Neuronal stem cell (in vitro differentiated cells): ENCODE measurements at regions not wholly inside any gene's neighbourhood (a gene's known extent, or its start where the extent isn't known, plus 50 kb on each side); places are given as distances from the start of the nearest gene placed in this dataset.

Experiments
- DNase-seq: peaks from one replicate; pipeline ENCODE4 v3.0.0-alpha.2; 2013; ENCODE audit warnings: low spot score
- H2AFZ ChIP-seq: one replicate; pipeline ENCODE4 v1.6.1; 2013; ENCODE audit warnings: mild to moderate bottlenecking, low read length, inconsistent platforms
- H2AK5ac ChIP-seq: 2 replicates; pipeline ENCODE4 v1.6.1; 2013; ENCODE audit warnings: low read depth, mild to moderate bottlenecking, inconsistent platforms, low read length, moderate library complexity, mixed read lengths
- H2BK120ac ChIP-seq: 2 replicates; pipeline ENCODE4 v1.6.1; 2013; ENCODE audit warnings: low read depth, mild to moderate bottlenecking, inconsistent platforms, low read length, moderate library complexity, mixed read lengths
- H2BK12ac ChIP-seq: one replicate; pipeline ENCODE4 v1.6.1; 2013; ENCODE audit warnings: low read length, inconsistent platforms
- H2BK15ac ChIP-seq: 2 replicates; pipeline ENCODE4 v1.6.1; 2013; ENCODE audit warnings: mild to moderate bottlenecking, low read length, inconsistent platforms, mixed read lengths
- H2BK5ac ChIP-seq: one replicate; pipeline ENCODE4 v1.6.1; 2013; ENCODE audit warnings: inconsistent platforms, mild to moderate bottlenecking, low read length, moderate library complexity
- H3K14ac ChIP-seq: one replicate; pipeline ENCODE4 v1.6.1; 2013; ENCODE audit warnings: low read length, inconsistent platforms
- H3K18ac ChIP-seq: 2 replicates; pipeline ENCODE4 v1.6.1; 2013; ENCODE audit warnings: low read length, inconsistent platforms
- H3K23ac ChIP-seq: 2 replicates; pipeline ENCODE4 v1.6.1; 2013; ENCODE audit warnings: low read depth, mild to moderate bottlenecking, mixed read lengths, low read length, inconsistent platforms; ENCODE audit not compliant: poor library complexity
- H3K27ac ChIP-seq: replicated peaks from 3 replicates; pipeline ENCODE4 v1.5.1; 2013; ENCODE audit warnings: low read length, inconsistent platforms
- H3K27me3 ChIP-seq, 3 experiments: 2 replicates each; pipeline ENCODE4 v1.6.1; 2013; ENCODE audit warnings: low read length in 3 of 3, mild to moderate bottlenecking in 2 of 3, inconsistent platforms in 1 of 3, low read depth in 1 of 3, mixed read lengths in 1 of 3, moderate library complexity in 1 of 3; ENCODE audit not compliant: control insufficient read depth in 3 of 3, insufficient read depth in 3 of 3
- H3K36me3 ChIP-seq, 2 donors: replicated peaks in 1 of 2; 2 replicates each; pipeline ENCODE4 v1.6.1; 2013; ENCODE audit warnings: low read length in 2 of 2; ENCODE audit not compliant: control insufficient read depth in 2 of 2, insufficient read depth in 2 of 2
- H3K4ac ChIP-seq: 2 replicates; pipeline ENCODE4 v1.6.1; 2013; ENCODE audit warnings: inconsistent platforms, mild to moderate bottlenecking, low read length, moderate library complexity
- H3K4me1 ChIP-seq, 2 donors: 1 replicate in 1 of 2; 2 replicates in 1 of 2; pipeline ENCODE4 v1.6.1; 2013; ENCODE audit warnings: low read length in 2 of 2, low read depth in 1 of 2; ENCODE audit not compliant: control insufficient read depth in 2 of 2, insufficient read depth in 1 of 2
- H3K4me2 ChIP-seq: one replicate; pipeline ENCODE4 v1.6.1; 2013; ENCODE audit warnings: mild to moderate bottlenecking, low read length, inconsistent platforms; ENCODE audit not compliant: insufficient read depth, poor library complexity, severe bottlenecking
- H3K4me3 ChIP-seq, 2 donors: 2 replicates each; pipeline ENCODE4 v1.5.1; 2013; ENCODE audit warnings: low read length in 2 of 2, mild to moderate bottlenecking in 2 of 2, inconsistent platforms in 1 of 2, moderate library complexity in 1 of 2
- H3K79me1 ChIP-seq: one replicate; pipeline ENCODE4 v1.6.1; 2013; ENCODE audit warnings: low read depth, mild to moderate bottlenecking, inconsistent platforms, low read length, moderate library complexity
- H3K9ac ChIP-seq: one replicate; pipeline ENCODE4 v1.6.1; 2013; ENCODE audit warnings: mild to moderate bottlenecking, low read depth, low read length, inconsistent platforms; ENCODE audit not compliant: poor library complexity
- H3K9me3 ChIP-seq, 2 donors: replicated peaks in 1 of 2; 2 replicates each; pipeline versions ENCODE3 to v1.6.1; 2013; ENCODE audit warnings: low read length in 2 of 2, mild to moderate bottlenecking in 2 of 2, inconsistent platforms in 1 of 2, low read depth in 1 of 2, mixed read lengths in 1 of 2, moderate library complexity in 1 of 2; ENCODE audit not compliant: control insufficient read depth in 2 of 2, insufficient read depth in 1 of 2
- H4K8ac ChIP-seq: one replicate; pipeline ENCODE4 v1.6.1; 2013; ENCODE audit warnings: low read depth, mild to moderate bottlenecking, inconsistent platforms, low read length, moderate library complexity
- H4K91ac ChIP-seq: one replicate; pipeline ENCODE4 v1.6.1; 2013; ENCODE audit warnings: low read length, low read depth, mild to moderate bottlenecking, inconsistent platforms; ENCODE audit not compliant: poor library complexity
- WGBS, 2 donors: extraction: QIAGEN DNeasy Blood & Tissue Kit; methylation state at CpG; one replicate each; pipeline ENCODE4 v1.1.7; 2013; ENCODE audit warnings: missing lambda C conversion rate in 2 of 2, mixed read lengths in 1 of 2; ENCODE audit not compliant: insufficient read length in 2 of 2, insufficient replicate concordance in 1 of 2; ENCODE audit errors: extremely low coverage in 2 of 2; 5-methylcytosine and 5-hydroxymethylcytosine counted together

GRCh38 chr6:63451238-63451637 lies 121.0 kb upstream of the LOC128125822 start:
- H3K4me1 ChIP-seq = no peaks in the 10 kb centered on the region
- no peaks in the 10 kb centered on the region for H3K79me1 ChIP-seq
- H3K9me3 ChIP-seq = no peaks in the 10 kb centered on the region
- no peak overlapping the region for H3K9ac ChIP-seq
- H2AFZ ChIP-seq = no peak overlapping the region
- DNase-seq = no peak
- no peak overlapping the region for H4K8ac ChIP-seq
- no peak overlapping the region for H3K4me2 ChIP-seq
- no peak overlapping the region for H2AK5ac ChIP-seq
- H2BK5ac ChIP-seq = no peak overlapping the region
- no peaks in the 10 kb centered on the region for H3K27me3 ChIP-seq
- no peaks in the 10 kb centered on the region for H3K36me3 ChIP-seq
- H2BK15ac ChIP-seq = no peak overlapping the region
- no peak overlapping the region for H3K4me3 ChIP-seq
- H3K23ac ChIP-seq = no peak overlapping the region
- H3K14ac ChIP-seq = no peak overlapping the region
- no peak overlapping the region for H3K18ac ChIP-seq
- no peak overlapping the region for H2BK12ac ChIP-seq
- no peak overlapping the region for H4K91ac ChIP-seq
- no peak overlapping the region for H2BK120ac ChIP-seq
- no peak overlapping the region for H3K4ac ChIP-seq
- H3K27ac ChIP-seq = no peak overlapping the region

- H3K9ac ChIP-seq = no peak overlapping the region
- no peak overlapping the region for H2AFZ ChIP-seq
- no peaks in the 10 kb centered on the region for H3K36me3 ChIP-seq
- H2BK12ac ChIP-seq = no peak overlapping the region
- H2AK5ac ChIP-seq = no peak overlapping the region
- no peak for DNase-seq
- H3K4me2 ChIP-seq = no peak overlapping the region
- no peak overlapping the region for H4K91ac ChIP-seq
- no peak overlapping the region for H4K8ac ChIP-seq
- no peak overlapping the region for H3K27ac ChIP-seq
- peaks cover 0 to 1% of the 10 kb centered on the region in 2 donors for H3K4me1 ChIP-seq
- no peaks in the 10 kb centered on the region for H3K9me3 ChIP-seq
- no peaks in the 10 kb centered on the region for H3K27me3 ChIP-seq
- no peak overlapping the region for H2BK15ac ChIP-seq
- H3K79me1 ChIP-seq = no peaks in the 10 kb centered on the region
- H3K23ac ChIP-seq = no peak overlapping the region
- WGBS, 2 donors = no CpG with 5 or more reads among the region's 4 CpGs
- no peak overlapping the region for H2BK120ac ChIP-seq
- no peak overlapping the region for H3K4ac ChIP-seq
- no peak overlapping the region for H3K18ac ChIP-seq
- H2BK5ac ChIP-seq = no peak overlapping the region
- no peak overlapping the region for H3K4me3 ChIP-seq
- H3K14ac ChIP-seq = no peak overlapping the region
Observed at GRCh38 chr6:63452125-63452524, 120.2 kb upstream of the LOC128125822 start.

- Histone ChIP-seq H3K27me3 (no peaks in the 10 kb centered on the region), H3K4me3 (no peak overlapping the region), H2BK5ac (no peak overlapping the region), H3K4me1 (peaks cover 0 to 1% of the 10 kb centered on the region in 2 donors), H4K91ac (no peak overlapping the region), H2BK120ac (no peak overlapping the region), H3K36me3 (no peaks in the 10 kb centered on the region), H3K4me2 (no peak overlapping the region), H3K9ac (no peak overlapping the region), H2BK12ac (no peak overlapping the region), H3K27ac (no peak overlapping the region), H2AK5ac (no peak overlapping the region), H3K18ac (no peak overlapping the region), H2AFZ (no peak overlapping the region), H3K23ac (no peak overlapping the region), H4K8ac (no peak overlapping the region), H3K9me3 (no peaks in the 10 kb centered on the region), H2BK15ac (no peak overlapping the region), H3K14ac (no peak overlapping the region), H3K4ac (no peak overlapping the region), H3K79me1 (no peaks in the 10 kb centered on the region)
- no peak for DNase-seq
Observed at GRCh38 chr6:63456734-63457133, 115.5 kb upstream of the LOC128125822 start.

- Histone ChIP-seq H3K18ac (no peak overlapping the region), H4K8ac (no peak overlapping the region), H3K9ac (no peak overlapping the region), H4K91ac (no peak overlapping the region), H3K9me3 (no peaks in the 10 kb centered on the region), H2BK120ac (no peak overlapping the region), H2BK15ac (no peak overlapping the region), H2BK5ac (no peak overlapping the region), H3K27me3 (no peaks in the 10 kb centered on the region), H2AK5ac (no peak overlapping the region), H3K14ac (no peak overlapping the region), H2AFZ (no peak overlapping the region), H3K36me3 (no peaks in the 10 kb centered on the region), H3K79me1 (no peaks in the 10 kb centered on the region), H2BK12ac (no peak overlapping the region), H3K27ac (no peak overlapping the region), H3K23ac (no peak overlapping the region), H3K4me2 (no peak overlapping the region), H3K4me3 (no peak overlapping the region), H3K4ac (no peak overlapping the region), H3K4me1 (peaks cover 0 to 1% of the 10 kb centered on the region in 2 donors)
- no CpG with 5 or more reads among the region's 6 CpGs for WGBS, 2 donors
- DNase-seq = no peak
Observed at GRCh38 chr6:63458480-63459115, 113.7 kb upstream of the LOC128125822 start.
